PC-3 (cell line): ENCODE measurements at regions not wholly inside any gene's neighbourhood (a gene's known extent, or its start where the extent isn't known, plus 50 kb on each side); places are given as distances from the start of the nearest gene placed in this dataset.

Experiments used
- ATAC-seq: fragments of 200-7000 bp; cut with Tn5 transposase; 2 replicates; pipeline ENCODE4 v1.9.1; 2020; ENCODE audit warnings: mild to moderate bottlenecking, moderate library complexity
- BruUV-seq: library from RNA; stranded (reverse); fragments of 400-500 nt; replicated peaks from 2 replicates; lab custom pipeline; 2021; lab: Mats Ljungman, UMichigan
- CTCF ChIA-PET: fragments of 300-600 bp; sonication (Branson Sonifier 250); formaldehyde crosslinking; loops from one replicate; lab custom pipeline; 2022; ENCODE audit warnings: antibody characterized with exemption; lab: Charles Lee
- POLR2A ChIA-PET: fragments of 300-600 bp; sonication (Branson Sonifier 250); formaldehyde crosslinking; loops from one replicate; lab custom pipeline; 2022; ENCODE audit warnings: antibody characterized with exemption; ENCODE audit not compliant: unreplicated experiment; lab: Charles Lee
- DNase-seq: peaks from one replicate; pipeline ENCODE4 v3.0.0-alpha.2; 2015
- H2AFZ ChIP-seq: fragments of 300-600 bp; sonication (generic); 2 replicates; pipeline ENCODE4 v1.6.0; 2016; ENCODE audit warnings: antibody characterized with exemption, low read length
- H3F3A ChIP-seq: fragments of 300-600 bp; sonication (generic); one replicate; pipeline ENCODE4 v1.6.0; 2017; ENCODE audit warnings: antibody characterized with exemption, low read length, control low read depth, mild to moderate bottlenecking; ENCODE audit not compliant: unreplicated experiment
- H3K27ac ChIP-seq: fragments of 300-600 bp; sonication (generic); 2 replicates; pipeline ENCODE4 v1.5.1; 2016; ENCODE audit warnings: mild to moderate bottlenecking, low read length
- H3K27me3 ChIP-seq: fragments of 300-600 bp; sonication (generic); 2 replicates; pipeline ENCODE4 v1.6.1; 2016; ENCODE audit warnings: low read length, mixed read lengths
- H3K36me3 ChIP-seq: fragments of 300-600 bp; sonication (generic); 2 replicates; pipeline ENCODE4 v1.6.1; 2016; ENCODE audit warnings: low read depth, mixed run types, low read length, mixed read lengths
- H3K4me1 ChIP-seq: fragments of 300-600 bp; sonication (generic); 2 replicates; pipeline ENCODE4 v1.5.1; 2016; ENCODE audit warnings: low read length; ENCODE audit not compliant: insufficient read depth
- H3K4me2 ChIP-seq: fragments of 300-600 bp; sonication (generic); 2 replicates; pipeline ENCODE4 v1.6.0; 2016; ENCODE audit warnings: low read length
- H3K4me3 ChIP-seq: fragments of 300-600 bp; sonication (generic); 2 replicates; pipeline ENCODE4 v1.5.1; 2016; ENCODE audit warnings: mild to moderate bottlenecking, low read length, mixed read lengths
- H3K79me2 ChIP-seq: fragments of 300-600 bp; sonication (generic); 2 replicates; pipeline ENCODE4 v1.6.1; 2017; ENCODE audit warnings: low read length, mixed read lengths
- H3K9ac ChIP-seq: fragments of 300-600 bp; sonication (generic); 2 replicates; pipeline ENCODE4 v1.6.0; 2016; ENCODE audit warnings: mild to moderate bottlenecking, low read length
- H3K9me2 ChIP-seq: fragments of 300-600 bp; sonication (generic); replicated peaks from 2 replicates; pipeline ENCODE4 v1.6.1; 2016; ENCODE audit warnings: mixed run types, low read length, mixed read lengths
- H3K9me3 ChIP-seq: fragments of 300-600 bp; sonication (generic); 2 replicates; pipeline ENCODE4 v1.6.1; 2016; ENCODE audit warnings: low read length, mixed read lengths
- H4K20me1 ChIP-seq: fragments of 300-600 bp; sonication (generic); 2 replicates; pipeline ENCODE4 v1.6.1; 2016; ENCODE audit warnings: low read length, mixed read lengths
- EZH2 ChIP-seq: fragments of 300-600 bp; sonication (generic); IDR thresholded peaks from one replicate; pipeline ENCODE4 v1.6.1; 2017; ENCODE audit warnings: antibody characterized with exemption, mild to moderate bottlenecking, low read length; ENCODE audit not compliant: unreplicated experiment
- EZH2phosphoT487 ChIP-seq: fragments of 300-600 bp; sonication (generic); IDR thresholded peaks from 2 replicates; pipeline ENCODE4 v1.6.1; 2018; ENCODE audit warnings: mild to moderate bottlenecking, antibody characterized with exemption, low read length, borderline replicate concordance
- intact Hi-C: fragments of 100-400 bp; cut with micrococcal nuclease; formaldehyde crosslinking; loops from 2 replicates; pipeline ENCODE4 v1.9.0; 2023
- TF ChIP-seq, protein P1 (sequence below): fragments of 300-600 bp; sonication (generic); conservative IDR thresholded peaks from 2 replicates; pipeline ENCODE4 v1.5.1; 2017; ENCODE audit warnings: antibody characterized with exemption, low read depth, mild to moderate bottlenecking, low read length

GRCh38 chr1:29691499-29691898, 455.2 kb downstream of the PTPRU start:
- no peak overlapping the region for H3K27ac ChIP-seq
- ChIA-PET CTCF (no interaction called here), POLR2A (no interaction called here)
- H3K36me3 ChIP-seq = no peaks in the 10 kb centered on the region
- DNase-seq = no peak
- intact Hi-C loops = no loop called here
- TF ChIP-seq EZH2 (no peak), EZH2phosphoT487 (no peak)
- TF ChIP-seq, protein P1, sequence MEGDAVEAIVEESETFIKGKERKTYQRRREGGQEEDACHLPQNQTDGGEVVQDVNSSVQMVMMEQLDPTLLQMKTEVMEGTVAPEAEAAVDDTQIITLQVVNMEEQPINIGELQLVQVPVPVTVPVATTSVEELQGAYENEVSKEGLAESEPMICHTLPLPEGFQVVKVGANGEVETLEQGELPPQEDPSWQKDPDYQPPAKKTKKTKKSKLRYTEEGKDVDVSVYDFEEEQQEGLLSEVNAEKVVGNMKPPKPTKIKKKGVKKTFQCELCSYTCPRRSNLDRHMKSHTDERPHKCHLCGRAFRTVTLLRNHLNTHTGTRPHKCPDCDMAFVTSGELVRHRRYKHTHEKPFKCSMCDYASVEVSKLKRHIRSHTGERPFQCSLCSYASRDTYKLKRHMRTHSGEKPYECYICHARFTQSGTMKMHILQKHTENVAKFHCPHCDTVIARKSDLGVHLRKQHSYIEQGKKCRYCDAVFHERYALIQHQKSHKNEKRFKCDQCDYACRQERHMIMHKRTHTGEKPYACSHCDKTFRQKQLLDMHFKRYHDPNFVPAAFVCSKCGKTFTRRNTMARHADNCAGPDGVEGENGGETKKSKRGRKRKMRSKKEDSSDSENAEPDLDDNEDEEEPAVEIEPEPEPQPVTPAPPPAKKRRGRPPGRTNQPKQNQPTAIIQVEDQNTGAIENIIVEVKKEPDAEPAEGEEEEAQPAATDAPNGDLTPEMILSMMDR = no peak
- no peaks in the 10 kb centered on the region for H3K9me2 ChIP-seq
- H3K27me3 ChIP-seq = no peaks in the 10 kb centered on the region
- H4K20me1 ChIP-seq = no peaks in the 10 kb centered on the region
- H3K4me1 ChIP-seq = peaks cover 16% of the 10 kb centered on the region
- no peak overlapping the region for H3K4me3 ChIP-seq
- H3K9me3 ChIP-seq = no peaks in the 10 kb centered on the region
- no peaks in the 10 kb centered on the region for H3K79me2 ChIP-seq
- H3K4me2 ChIP-seq = no peak overlapping the region
- no peaks in the 10 kb centered on the region for H3F3A ChIP-seq
- no peak for ATAC-seq
- H2AFZ ChIP-seq = no peak overlapping the region
- no TSS peak for BruUV-seq
- no peak overlapping the region for H3K9ac ChIP-seq

- Histone ChIP-seq H3K4me3 (no peak overlapping the region), H3K9me2 (no peaks in the 10 kb centered on the region), H3K9ac (no peak overlapping the region), H3K4me1 (peaks cover 23% of the 10 kb centered on the region), H3K27me3 (no peaks in the 10 kb centered on the region), H2AFZ (no peak overlapping the region), H3F3A (no peaks in the 10 kb centered on the region), H3K27ac (no peak overlapping the region), H3K4me2 (no peak overlapping the region), H3K79me2 (no peaks in the 10 kb centered on the region), H3K9me3 (no peaks in the 10 kb centered on the region), H4K20me1 (no peaks in the 10 kb centered on the region), H3K36me3 (no peaks in the 10 kb centered on the region)
- ChIA-PET CTCF (no interaction called here), POLR2A (no interaction called here)
- DNase-seq (no peak), ATAC-seq (no peak)
- TF ChIP-seq EZH2phosphoT487 = no peak
- intact Hi-C loops = no loop called here
- BruUV-seq = no TSS peak
Observed at GRCh38 chr1:29690156-29690555, 453.8 kb downstream of the PTPRU start.

DNA sequence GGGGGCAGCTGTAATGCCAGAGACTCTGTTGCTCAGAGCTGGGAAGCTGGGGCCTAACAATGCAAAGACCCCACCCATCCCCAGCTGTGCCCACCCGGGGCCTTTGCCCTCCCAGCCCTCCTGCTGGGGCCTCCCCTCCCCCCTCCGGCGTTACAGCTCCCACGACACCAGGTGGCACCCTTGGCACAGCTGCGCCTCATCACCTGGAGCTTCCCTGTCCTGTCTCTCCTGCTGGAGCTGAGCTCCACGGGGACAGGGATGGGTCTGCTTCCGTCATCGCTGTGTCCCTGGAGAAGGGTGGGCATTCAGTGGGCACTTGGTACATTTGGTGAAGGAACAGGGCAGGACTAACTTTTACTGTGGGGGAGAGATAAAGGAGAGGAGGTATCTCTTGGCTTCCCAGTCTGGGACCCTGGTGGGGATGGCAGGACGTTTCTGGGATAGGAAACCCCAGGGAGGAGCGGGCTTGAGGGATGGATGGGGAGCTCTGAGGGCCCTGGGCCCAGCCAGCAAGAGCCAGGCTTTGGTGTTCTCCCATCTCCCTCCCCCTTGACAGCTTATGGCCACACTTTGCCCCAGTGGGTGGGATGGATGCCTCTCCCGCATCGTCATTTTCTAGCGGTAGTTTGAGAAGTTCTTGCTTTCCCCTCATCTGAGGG, 453.2 kb downstream of the PTPRU start:
- Histone ChIP-seq H3K27me3 (no peaks in the 10 kb centered on the region), H3K27ac (no peak overlapping the region)
- CTCF ChIA-PET = interaction anchor here (0.6 to 0.8 kb wide), 3 partner anchors 159 to 453 kb away, joined by 3 to 4 read pairs (median 3); no protein-coding TSS in a partner anchor

More for the DNA sequence above, 453.2 kb downstream of the PTPRU start:
- H3K4me3 ChIP-seq = no peak overlapping the region
- H3K36me3 ChIP-seq = no peaks in the 10 kb centered on the region
- peak overlapping the region; percentile 56; the same call in 1 of the 2 replicates for H3K4me2 ChIP-seq
- no TSS peak for BruUV-seq
- POLR2A ChIA-PET = interaction anchor here (0.6 kb wide), 1 partner anchor 345 kb away, joined by 21 read pairs; no protein-coding TSS in a partner anchor
- H3K9ac ChIP-seq = no peak overlapping the region
- intact Hi-C loops = no loop called here
- no peaks in the 10 kb centered on the region for H3K9me2 ChIP-seq
- H3K4me1 ChIP-seq = peaks cover 23% of the 10 kb centered on the region
- no peak overlapping the region for H2AFZ ChIP-seq
- TF ChIP-seq, protein P1 = peak; percentile 38; the same call in 1 of the 2 replicates
- no peak for TF ChIP-seq EZH2phosphoT487
- TF ChIP-seq EZH2 = no peak
- H3K9me3 ChIP-seq = no peaks in the 10 kb centered on the region
- no peaks in the 10 kb centered on the region for H3K79me2 ChIP-seq
- ATAC-seq (no peak), DNase-seq (no peak)
- H4K20me1 ChIP-seq = no peaks in the 10 kb centered on the region
- no peaks in the 10 kb centered on the region for H3F3A ChIP-seq
